HG03139 (cell line): ENCODE measurements at regions not wholly inside any gene's neighbourhood (a gene's known extent, or its start where the extent isn't known, plus 50 kb on each side); places are given as distances from the start of the nearest gene placed in this dataset.
A peak's percentile ranks its signal among the peaks of the same experiment; 100 is the strongest.
"Not testable (repeated sequence)": the region's sequence is repeated elsewhere in the genome, so short reads cannot be mapped to it uniquely, and the experiment has no call there.

Experiments used
- ATAC-seq: cut with Tn5 transposase; IDR thresholded peaks from one replicate; pipeline ENCODE4 v1.9.1; 2021; ENCODE audit not compliant: unreplicated experiment

DNA sequence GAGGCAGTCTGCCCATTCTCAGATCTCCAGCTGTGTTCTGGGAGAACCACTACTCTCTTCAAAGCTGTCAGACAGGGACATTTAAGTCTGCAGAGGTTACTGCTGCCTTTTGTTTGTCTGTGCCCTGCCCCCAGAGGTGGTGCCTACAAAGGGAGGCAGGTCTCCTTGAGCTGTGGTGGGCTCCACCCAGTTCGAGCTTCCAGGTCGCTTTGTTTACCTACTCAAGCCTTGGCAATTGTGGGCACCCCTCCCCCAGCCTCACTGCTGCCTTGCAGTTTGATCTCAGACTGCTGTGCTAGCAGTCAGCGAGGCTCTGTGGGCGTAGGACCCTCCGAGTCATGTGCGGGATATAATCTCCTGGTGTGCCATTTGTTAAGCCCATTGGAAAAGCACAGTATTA is 640.9 kb upstream of the SYNCRIP start:
- not testable (repeated sequence) for ATAC-seq

DNA sequence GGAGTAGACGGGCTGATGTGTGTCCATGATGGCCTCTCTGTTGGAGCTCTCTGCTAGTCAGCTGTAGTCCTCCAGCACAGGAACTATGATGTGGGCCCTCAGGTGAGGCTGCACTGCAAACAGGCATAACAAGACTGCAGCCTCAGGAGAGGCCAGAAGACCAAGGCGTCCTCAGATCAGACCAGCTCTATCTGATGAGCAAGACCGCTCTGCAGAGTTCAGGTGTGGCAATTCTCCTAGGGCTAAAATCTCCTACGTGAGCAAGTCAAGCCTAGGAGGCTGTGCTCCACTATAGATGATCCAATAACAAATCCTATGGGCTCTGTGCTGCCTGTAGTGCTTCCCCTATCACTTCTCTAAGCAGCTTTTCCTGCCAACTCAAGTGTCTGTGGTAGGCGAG is 633.4 kb upstream of the SYNCRIP start:
- ATAC-seq = no peak

DNA sequence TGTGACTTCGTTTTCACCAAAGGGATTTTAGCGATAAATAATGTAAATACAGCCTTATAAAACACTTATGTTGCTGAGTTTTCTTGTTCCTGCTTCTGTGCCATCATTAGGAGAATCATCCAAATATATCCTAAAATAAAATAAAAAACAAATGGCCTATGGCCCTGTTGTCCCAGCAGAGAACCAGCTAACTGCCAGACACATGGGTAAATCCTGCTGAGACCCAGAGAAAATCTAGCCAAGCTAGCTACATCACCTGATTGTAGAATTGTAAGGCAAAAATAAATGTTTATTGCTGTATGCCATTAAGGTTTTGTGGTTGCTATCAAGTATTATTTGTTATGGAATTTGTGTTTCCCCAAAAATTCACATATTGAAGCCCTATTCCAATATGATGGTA is 631.2 kb upstream of the SYNCRIP start:
- ATAC-seq = no peak

DNA sequence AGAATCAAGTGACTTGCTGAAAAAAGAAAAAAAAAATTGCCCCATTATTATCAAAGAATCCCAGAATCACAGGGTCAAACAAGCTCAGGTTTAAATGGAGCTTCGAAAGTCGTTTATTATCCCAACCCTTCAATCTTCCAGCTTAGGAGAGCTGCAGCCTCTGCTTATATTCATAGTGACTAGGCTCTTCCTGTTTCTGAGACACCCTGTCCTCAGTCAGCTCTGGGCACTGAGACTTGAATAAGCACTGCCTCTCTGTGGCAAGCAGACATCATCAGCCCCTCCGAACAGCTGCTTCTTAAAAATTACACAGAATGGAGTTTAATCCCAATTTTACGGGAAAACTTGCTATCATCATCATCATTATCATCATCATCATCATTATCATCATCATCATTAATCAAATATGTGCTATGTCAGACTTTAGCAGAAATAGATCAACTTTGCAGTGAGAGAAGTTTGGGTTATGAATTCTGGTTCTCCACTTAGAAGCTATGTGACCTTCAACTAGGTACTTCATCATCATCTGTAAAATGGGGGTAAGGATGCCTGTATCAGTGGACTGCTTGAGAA is 614.0 kb upstream of the SYNCRIP start:
- no peak for ATAC-seq

DNA sequence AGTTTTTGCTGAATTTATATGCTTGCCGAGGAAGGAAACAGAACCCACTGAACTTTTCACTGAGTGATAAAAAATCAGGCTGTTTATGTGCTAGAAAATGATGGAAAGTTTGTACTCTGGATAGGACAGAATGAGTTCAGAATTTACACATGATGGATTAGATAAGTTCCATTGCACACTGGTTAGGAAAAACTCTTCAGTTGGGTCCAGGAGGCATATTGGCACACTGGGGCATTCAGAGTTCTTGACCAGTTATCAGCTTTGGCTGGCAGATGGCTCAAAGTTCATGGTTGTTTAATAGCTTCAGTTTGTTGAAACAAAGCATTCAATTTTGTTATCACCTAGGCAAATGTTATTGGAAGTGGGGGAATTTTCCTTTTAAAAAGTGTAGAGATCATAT is 613.3 kb upstream of the SYNCRIP start:
- no peak for ATAC-seq

DNA sequence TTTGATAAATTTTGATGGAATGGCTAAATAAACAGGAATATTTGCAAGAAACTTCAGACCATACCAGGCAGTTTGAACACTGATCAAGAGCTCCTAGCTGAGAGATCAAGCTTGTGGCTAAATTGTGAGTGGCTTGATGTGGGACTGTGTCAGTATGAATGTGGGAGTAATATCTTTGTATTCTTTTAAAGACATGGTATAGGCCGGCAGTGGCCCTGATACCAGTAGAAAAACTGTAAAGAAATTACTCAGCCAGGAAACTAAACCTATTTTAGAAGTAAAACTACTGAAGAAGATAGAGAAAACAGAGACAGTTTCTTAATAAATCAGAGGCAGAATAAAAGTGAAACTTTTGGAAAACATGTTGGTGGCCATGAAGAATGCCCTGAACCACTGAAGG is 608.4 kb upstream of the SYNCRIP start:
- ATAC-seq = no peak

DNA sequence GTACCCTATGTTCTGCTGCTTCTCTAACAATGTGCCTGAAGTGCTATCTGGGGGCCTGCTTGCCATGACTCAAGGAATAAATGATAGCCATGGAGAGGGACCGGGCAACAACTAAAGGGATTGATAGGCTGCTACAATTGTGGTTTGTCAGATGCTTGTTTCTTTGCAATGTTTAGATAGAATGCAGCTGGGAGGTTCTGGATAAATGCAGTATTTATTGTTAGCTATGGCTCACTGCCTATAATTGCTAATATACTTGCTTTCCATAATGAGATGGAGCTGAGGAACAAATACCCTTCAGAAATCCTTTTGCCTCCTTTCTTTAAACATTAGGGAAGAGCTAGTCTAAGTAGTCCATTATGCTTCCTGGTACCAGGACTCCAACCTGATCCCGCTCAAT is 575.2 kb upstream of the SYNCRIP start:
- no peak for ATAC-seq

DNA sequence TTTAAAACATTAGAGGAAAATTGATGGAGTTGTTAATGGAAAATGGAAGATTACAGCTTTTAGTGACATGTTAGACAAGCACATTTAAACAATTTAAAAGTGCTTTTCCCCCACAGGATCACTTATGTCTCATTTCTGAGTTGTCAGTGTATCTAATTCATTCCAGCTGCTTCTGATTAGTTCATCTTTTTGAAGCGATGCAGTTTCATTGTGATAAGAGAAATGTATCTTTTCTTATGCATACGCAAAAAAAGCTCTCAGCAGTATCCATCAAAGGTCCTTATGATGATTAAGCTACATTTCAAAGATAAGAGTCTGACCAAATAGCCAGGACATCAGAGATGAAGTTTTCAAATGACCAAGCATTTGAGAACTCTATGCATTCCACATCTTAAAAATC is 572.6 kb upstream of the SYNCRIP start:
- ATAC-seq = no peak

DNA sequence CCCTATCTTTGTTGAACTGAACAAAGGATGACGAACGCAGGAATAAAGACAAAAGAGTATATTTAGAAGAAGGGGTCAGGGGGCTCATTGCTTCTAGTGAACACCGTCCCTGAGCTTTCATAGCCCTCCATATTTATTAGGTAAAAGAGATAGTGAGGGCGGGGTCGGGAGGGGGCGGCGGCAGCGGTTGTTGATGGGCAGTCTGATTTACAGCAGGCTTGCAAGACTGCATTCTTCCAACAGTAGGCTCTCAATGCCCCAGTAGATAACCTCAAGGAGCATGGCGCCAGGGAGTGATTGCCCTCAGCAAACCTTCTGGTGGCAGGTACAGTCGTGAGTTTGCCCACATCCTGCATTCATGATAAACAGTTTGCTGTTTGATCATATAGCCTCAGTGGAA is 563.3 kb upstream of the SYNCRIP start:
- ATAC-seq = no peak

DNA sequence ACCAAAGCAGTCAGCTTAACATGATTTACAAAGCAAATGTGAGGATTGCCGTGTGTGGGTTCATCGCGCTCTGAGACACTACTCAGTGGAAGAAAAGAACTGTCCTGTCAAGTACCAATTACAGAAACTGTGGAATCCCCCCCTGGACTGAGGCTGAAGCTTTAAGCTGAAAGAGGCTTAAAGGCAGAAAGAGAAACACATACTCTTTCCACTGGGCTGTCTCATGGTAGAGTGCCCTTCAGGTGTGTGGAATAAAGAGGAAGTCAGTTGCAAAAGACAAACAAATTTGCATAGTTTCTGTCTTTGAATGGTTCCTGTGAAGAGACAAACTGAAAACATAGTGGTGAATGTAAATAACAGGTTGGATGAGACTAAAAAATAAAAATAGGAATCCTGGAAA is 560.4 kb upstream of the SYNCRIP start:
- peak; percentile 82 for ATAC-seq

DNA sequence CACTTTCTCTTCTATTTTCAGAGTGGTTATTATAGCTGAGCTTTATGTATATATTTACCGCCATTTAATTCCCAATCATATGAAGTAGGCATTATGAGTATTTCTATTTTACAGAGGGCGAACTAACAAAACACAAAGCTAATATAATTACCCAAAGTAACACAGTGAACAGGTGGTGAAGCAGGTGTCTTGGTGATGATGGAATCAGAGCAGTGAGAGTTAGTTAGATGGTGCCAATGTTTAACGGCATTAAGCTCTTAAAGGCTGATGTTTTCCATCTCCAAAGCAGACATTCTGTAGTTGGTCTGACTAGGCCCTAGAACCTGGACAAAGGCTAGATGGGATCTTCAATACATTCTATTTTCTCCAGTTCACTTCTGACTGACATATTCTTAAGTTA is 551.1 kb upstream of the SYNCRIP start:
- no peak for ATAC-seq

DNA sequence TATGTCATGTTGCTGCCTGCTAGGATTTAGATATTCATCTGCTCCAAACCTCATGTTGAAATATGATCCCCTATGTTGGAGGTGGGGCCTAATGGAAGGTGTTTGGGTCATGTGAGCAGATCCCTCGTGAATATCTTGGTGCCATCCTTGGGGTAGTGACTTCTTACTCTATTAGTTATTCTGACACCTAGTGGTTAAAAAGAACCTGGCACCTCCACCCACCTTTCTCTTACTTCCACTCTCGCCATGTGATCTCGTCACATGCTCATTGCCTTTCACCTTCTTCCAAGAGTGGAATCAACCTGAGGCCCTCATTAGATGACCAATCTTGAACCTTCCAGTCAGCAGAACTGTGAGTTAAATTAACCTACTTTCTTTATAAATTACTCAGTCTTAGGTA is 549.4 kb upstream of the SYNCRIP start:
- ATAC-seq = peak; percentile 94

DNA sequence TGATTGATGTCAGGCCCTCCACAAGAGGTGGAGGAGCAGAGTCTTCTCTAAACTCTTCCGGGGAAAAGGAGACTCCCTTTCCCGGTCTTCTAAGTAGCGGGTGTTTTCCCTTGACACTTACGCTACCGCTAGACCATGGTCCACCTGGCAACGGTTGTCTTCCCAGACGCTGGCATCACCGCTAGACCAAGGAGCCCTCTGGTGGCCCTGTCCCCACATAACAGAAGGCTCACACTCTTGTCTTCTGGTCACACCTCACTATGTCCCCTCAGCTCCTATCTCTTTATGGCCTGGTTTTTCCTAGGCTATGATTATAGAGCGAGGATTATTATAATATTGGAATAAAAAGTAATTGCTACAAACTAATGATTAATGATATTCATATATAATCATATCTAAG is 532.5 kb upstream of the SYNCRIP start:
- ATAC-seq = not testable (repeated sequence)

DNA sequence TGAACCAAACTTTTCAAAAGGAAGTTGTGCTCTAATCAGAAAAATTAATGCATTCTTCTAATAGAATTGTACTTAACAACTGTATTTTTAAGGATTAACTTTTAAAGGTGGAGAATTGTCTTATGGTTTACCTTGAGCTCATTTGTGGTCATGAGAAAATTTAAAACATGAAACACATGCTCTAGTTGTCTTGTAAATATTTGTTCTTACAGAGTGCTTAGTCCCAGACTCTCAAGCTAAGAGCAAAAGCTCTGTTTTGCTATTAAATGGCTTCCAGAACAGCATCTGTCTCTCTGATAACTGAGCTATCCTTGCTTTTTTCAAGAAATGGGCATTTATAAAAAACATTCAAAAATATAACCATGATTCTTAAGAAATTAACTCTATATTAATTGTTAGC is 512.2 kb upstream of the SYNCRIP start:
- no peak for ATAC-seq

DNA sequence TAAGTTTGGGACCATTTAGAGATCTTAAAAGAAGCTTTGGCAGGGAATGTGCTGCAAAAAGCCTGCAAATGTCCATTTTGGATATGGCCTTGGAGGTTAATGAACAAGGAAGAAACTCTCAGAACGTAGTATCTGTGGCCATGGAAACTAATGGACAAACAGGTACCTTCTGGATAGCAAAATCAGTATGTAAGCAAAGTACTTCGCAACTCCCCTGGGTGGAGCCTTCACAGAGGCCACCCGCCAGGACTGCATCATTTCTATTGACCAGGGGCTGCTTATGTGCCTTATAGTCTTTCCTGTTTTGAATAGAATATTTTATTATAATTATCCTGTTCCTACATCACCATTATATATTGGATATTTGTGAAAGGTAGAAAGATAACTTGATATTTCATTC is 510.8 kb upstream of the SYNCRIP start:
- no peak for ATAC-seq

DNA sequence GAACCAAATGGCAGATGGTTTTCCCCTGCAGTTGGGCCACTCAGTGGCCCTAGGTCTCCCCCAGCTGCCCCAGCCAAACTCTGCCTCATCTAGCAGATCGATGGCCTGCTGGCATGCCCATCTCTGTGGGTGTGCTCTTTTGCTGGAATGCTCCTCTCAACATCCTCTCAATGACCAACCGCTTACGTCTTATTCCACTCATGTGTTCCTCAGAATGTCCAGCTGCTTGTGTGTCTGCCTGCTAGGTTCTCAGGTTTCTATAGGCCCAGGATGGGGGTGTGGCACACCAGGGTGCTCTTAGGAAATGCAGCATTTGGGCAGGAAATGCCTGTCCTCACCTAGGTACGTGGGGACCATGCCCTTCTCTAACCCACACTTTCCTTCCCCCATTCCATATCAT is 509.9 kb upstream of the SYNCRIP start:
- ATAC-seq = no peak

DNA sequence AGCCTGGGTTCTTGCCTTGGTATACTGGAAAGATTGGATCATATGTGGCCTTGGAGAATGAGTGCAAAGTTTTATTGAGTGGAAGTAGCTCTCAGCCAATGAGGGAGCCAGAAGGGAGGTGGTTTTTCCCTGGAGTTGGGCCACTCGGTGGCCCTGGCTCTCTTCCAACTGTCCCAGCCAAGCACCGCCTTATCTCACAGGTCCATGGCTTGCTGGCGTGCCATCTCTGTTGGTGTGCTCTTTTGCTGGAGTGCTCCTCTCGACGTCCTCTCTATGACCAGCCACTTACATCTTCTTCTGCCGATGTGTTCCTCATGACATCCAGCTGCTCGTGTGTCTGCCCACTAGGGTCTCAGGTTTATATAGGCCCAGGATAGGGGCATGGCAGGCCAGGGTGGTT is 505.9 kb upstream of the SYNCRIP start:
- no peak for ATAC-seq

DNA sequence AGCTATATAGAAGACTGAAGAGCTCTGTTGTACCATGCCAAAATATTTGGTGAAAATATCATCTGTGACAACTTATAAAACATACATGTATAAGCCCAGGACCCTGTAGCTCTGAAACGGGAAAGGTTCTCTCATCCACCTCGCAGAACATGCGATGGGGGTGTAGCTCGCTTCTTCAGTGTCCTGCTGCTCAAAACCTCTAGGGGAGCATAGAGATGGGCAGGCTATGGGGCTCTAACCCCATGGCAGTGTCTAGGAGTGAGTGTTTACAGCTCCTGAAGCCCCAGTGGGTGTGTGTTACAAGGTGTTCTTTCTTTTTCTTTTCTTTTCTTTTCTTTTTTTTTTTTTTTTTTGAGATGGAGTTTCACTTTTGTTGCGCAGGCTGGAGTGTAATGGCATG is 505.2 kb upstream of the SYNCRIP start:
- ATAC-seq = no peak

DNA sequence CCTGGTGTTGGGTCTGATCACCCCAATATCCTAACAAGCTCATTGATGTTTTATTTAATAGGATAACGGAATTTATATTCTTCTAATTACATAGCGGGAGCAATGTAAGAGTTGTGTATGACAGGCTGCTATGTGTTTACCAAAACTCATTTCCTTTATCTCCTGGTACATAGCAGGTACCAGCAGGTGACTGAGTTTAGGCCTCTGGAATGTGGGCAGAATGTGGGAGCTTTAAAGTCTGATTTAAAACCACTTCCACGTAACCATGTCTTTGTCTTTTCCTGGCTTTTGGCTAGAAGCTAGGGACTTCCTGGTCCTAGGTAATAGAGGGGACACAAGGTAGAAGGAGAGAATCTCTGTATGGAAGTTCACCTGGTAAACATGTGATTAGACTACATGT is 504.6 kb upstream of the SYNCRIP start:
- no peak for ATAC-seq

DNA sequence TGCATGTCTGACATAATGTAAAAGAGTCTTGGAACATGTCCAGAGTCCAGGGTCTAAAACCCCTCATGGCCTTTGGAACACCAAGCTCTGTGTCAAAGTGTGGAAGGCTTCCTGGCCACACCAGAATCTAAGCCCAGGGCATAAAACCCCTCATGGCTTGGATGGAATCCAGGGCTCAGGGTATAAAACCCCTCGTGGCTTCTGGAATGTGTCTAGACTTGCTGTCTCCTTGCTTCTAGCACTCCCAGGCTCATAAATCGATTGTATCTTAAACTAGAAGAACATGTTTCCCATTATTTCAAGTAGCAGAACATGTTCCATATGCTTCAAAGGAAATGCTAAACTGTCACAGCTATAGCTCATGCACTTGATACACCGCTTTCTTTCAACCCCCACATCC is 504.1 kb upstream of the SYNCRIP start:
- ATAC-seq = not testable (repeated sequence)

DNA sequence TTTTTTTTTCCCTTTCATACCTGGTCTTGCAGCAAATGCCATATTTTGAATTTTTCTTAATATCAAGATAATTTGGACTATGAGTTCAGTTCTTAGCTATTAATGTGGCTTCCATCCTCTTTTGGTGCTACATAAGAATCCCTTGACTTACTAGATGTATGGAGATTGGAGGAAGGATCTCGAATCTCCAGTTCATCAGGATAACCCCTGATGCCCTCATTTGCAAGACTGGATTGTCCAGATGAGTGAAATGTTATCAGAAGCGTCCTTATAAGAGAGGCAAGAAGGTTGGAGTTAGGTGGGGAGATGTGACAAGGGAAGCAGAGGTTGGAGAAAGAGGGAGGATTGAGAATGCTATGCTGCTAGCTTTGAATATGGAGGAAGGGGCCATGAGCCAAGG is 499.6 kb upstream of the SYNCRIP start:
- ATAC-seq = no peak

DNA sequence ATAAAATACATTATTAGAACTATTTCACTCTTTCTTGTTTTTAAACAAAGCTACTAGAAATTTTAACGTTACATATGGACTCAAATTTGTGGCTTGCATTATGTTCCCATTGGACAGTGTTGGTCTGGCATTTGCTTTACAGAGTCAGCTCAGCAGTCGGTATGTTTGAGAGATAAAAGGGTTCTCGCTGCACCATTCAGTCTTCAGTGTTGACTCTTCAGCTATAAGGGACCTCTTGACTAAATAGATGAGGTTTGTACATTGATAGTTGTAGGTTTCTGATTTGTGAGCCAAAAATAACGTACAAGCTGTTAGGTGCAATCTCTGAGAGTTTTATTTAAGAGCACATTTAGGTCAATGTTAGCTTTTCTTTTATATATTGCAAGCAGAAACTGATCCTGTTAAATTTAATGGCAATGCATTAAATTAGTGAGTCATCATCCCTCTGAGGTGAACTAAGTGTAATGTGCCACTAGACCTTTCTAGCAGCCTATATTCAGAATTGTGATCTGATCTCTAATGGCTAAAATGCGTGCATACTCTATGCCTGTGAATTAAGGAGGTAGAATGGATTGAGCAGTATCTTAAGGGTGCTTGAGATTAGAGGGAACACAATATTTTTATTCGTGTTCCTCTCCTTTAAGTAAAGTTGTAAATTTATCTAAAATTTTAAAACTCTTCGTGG is 485.6 kb upstream of the SYNCRIP start:
- no peak for ATAC-seq

DNA sequence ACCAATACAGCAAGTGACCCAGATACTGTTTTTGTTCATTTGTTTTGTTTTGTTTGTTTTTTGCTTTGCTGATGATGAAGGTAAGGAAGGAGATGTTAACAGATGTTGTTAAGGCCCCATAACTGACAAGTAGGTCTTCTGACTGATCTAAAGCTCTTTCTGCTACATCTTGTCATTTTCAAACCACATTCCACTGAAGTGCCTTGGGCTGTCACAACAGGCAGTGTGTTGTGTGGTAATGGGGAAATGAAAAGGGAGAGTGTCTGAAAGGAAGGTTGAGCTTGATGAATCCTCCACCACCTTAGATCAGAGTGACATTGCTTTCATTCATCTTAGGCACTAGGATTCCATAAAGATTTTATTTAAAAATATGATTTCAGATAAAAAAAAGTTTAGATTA is 479.4 kb upstream of the SYNCRIP start:
- ATAC-seq = no peak
